ELR (cell line): ENCODE measurements at regions not wholly inside any gene's neighbourhood (a gene's known extent, or its start where the extent isn't known, plus 50 kb on each side); places are given as distances from the start of the nearest gene placed in this dataset.
A peak's percentile ranks its signal among the peaks of the same experiment; 100 is the strongest.
"Not testable (repeated sequence)": the region's sequence is repeated elsewhere in the genome, so short reads cannot be mapped to it uniquely, and the experiment has no call there.

Experiments used
- DNase-seq: peaks from one replicate; pipeline ENCODE4 v3.0.0-alpha.2; 2015; ENCODE audit warnings: low read depth

DNA sequence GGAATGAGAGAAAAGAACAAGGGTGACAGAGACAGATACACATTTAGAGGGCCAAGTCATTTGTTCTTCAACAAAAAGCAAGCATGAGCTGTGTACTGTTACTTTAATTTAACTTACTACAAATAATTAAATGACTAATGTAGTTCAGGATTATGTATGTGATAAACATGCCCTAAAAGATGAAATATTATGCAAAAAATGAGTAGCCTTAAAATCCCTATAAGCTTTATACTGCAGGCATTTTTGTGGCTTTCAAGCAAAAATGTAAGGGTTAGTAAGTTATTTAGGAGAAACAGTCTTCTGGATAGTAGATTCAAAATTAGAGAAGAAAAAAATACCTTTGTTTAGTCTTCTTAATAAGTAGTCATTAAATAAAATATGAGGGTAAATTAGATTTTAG, 431.2 kb downstream of the CSNK1G3 start:
- no peak for DNase-seq

DNA sequence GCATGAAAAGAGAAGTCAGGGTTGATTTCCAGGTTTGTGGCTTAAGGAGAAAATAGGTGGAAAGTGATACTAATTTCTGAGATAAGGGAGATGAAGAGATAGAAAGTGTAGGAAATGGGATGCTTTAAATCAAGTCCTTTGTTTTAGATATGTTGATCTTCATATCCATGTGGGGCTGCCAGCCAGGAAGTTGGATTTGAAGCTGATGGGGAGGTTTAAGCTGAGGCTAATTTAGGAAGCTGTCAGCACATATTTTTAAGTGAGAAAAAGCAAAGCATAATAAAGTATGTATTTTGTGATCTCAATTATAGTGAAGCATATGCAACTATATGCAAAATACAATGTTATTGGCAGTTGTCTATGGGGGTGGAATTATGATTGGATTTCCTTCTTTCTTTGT, 428.4 kb downstream of the CSNK1G3 start:
- DNase-seq = no peak

DNA sequence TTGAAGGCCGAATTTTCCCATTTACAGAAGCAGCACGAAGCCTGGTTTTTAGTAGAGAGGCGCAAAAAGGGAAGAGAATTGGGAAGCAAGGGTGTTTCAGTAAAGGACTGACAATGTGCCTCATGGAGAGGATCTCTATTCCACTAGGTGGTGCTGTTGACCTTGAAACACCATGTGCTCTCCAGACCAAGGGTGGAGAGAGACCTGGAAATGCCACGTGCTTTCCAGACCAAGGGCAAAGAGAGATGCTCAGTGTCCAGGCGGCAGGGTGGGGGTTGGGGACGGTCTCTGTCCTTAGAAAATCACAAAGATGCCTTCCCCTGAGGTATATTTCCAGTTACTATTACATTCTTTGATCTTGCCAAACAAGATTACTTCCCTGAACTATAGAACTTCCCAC, 425.3 kb downstream of the CSNK1G3 start:
- DNase-seq = peak; percentile 61

DNA sequence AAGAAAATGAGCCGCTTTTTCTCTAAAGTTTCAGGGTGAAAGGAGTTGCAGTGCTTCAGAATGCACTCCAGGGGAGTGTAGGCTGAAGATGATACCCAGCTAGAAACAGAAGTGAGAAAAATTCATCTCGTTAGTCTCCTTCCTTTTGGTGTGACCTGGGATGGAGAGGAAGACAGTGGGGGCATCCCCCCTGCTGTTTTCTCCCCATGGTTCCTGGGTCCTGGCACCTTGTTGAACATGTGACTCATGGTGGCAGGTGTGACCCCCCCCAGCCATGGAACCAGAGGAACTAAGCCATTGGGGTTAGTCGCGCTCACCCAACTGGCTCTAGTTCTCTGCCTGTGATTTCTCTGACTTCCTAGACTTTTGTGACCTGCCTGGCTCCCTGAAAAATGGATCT, 424.6 kb downstream of the CSNK1G3 start:
- no peak for DNase-seq

DNA sequence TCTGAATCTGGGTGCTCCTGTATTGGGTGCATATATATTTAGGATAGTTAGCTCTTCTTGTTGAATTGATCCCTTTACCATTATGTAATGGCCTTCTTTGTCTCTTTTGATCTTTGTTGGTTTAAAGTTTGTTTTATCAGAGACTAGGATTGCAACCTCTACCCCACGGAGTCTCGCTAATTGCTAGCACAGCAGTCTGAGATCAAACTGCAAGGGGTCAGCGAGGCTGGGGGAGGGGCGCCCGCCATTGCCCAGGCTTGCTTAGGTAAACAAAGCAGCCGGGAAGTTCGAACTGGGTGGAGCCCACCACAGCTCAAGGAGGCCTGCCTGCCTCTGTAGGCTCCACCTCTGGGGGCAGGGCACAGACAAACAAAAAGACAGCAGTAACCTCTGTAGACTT, 421.8 kb downstream of the CSNK1G3 start:
- not testable (repeated sequence) for DNase-seq

DNA sequence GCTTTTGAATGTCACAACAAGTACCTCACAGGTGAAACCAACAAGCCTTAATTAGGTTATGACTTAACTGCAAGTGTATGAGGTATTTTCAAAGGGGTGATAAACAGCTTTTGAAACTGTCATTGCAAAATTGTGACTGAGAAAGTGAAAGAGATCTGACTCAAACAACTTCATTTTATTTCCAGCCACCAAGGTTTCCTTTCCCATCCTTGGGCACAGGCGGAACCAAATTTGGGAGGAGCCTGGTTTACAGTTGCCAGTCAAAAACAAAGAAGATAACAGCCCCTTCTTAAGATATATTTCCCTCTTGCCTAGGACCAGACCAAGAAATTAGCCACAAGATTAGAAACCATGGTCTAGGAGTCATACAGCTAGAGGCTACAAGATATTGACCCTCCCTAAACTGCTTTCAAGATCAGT, 417.1 kb downstream of the CSNK1G3 start:
- no peak for DNase-seq

DNA sequence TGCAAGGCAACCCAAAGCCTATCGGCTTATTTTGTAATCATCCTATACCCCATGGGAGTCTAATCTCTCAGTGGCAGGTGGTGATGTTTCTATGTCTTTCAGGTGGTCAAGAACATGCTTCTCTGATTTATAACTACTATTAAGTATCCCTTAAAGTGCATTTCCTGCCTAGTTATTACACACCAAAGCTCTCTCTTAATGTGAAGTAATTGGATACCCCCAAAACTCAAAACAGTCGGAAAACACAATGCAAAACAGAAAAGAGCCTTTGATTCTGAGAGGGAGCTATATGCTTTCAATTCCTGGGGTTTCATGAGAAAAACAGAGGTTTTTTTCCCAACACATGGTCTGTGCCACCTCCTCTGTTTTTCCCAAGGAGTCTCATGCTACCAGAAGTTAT, 416.4 kb downstream of the CSNK1G3 start:
- no peak for DNase-seq

DNA sequence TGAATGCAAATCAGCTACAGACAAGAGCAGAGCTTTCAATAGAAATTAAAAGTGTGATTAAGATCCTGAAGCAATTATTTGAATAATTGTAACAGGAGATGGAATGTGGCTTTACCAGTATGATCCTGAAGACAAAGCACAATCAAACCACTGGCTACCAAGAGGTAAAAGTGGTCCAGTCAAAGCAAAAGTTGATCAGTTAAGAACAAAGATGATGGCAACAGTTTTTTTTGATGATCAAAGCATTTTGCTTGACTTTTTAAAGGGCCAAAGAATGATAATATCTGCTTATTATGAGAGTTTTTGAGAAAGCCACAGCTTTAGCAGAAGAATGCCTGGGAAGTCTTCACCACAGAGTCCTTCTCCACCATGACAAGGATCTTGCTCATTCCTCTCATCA, 409.2 kb downstream of the CSNK1G3 start:
- no peak for DNase-seq

DNA sequence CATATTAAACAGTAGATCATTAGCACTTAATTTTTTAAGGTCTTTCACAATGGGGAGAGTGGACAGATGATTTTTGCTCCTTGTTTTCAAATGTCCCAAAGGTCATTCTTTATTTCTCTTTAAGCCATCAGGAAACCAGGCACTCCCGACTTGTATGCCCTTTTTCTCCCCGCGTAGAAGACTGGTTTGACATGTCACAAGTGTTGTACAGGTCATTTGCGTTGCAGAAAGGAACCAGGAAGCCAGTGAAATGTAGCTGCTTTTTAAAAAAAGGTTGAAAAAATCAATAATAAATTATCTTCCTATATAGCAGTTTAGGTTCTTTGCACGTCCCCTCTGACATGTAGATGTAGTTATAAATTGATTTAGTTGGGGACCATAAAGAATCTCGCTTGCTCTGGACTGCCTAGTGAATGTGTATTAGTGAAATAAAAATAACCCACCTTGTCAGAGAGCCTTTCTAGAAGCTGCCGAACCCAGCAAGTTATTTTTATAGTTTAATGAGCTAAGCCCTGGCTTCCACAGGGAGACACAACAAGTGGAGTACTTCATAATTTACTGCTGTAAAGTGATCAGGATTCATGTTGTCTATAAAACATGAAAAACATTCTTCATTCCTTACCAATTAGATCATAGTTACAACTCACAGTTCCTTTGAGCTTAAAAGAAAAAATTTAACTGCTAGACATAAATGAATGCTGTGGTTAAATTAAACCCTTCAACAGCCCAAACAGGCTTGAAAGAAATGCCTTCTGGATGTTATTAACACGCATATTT, 404.6 kb downstream of the CSNK1G3 start:
- peak; percentile 50 for DNase-seq

DNA sequence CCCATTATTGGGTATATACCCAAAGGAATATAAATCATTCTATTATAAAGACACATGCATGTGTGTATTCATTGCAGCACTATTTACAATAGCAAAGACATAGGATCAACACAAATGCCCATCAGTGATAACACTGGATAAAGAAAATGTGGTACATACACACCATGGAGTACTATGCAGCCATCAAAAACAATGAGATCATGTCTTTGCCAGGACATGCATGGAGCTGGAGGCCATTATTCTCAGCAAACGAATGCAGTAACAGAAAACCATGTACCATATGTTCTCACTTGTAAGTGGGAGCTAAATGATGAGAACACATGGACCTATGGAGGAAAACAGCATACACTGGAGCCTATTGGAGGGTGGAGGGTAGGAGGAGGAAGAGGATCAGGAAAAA, 402.4 kb downstream of the CSNK1G3 start:
- no peak for DNase-seq

DNA sequence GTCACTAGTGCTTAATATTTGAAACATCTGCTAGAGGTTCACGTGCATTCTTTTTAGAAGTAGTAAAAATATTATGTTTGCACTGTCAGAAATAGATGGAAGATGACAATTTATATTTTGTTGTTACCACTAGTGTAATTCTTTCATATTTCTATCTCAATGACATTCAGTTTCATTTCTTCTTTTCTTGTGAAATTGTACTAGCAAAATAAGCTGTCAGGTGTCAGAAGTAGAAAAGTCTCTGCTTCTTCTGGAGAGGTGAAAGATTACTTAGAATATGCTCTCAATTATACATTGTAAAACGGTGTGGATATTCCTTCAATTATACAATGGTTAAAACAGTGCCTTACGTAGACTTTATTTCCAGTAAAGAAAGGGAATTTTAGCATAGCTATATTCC, 395.4 kb downstream of the CSNK1G3 start:
- DNase-seq = no peak

DNA sequence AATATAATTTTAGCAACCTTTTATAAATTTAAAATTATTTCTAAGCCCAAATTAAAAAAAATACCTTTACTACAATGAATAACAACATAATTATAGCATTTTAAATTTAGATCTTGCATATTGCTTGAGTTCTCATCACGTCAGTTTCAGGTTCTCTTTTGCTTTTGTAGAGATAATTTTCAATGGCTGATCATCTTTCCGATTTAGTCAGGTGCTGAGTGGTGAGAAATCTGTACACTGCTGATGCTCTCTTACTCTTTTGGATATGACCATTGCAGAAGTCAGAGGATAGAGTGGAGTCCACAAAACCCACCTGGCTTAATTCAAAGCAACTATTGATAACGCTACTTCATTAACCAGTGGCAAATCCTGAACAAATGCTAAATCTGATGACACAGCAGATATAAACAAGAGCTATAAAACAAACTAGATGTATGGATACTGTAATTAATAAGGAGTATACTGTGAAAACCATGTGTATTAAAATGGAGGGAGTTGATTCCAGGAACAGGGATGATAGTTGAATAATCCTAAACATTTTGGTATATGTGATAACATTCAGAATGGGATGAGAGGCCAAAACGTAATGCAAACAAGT, 394.8 kb downstream of the CSNK1G3 start:
- no peak for DNase-seq

DNA sequence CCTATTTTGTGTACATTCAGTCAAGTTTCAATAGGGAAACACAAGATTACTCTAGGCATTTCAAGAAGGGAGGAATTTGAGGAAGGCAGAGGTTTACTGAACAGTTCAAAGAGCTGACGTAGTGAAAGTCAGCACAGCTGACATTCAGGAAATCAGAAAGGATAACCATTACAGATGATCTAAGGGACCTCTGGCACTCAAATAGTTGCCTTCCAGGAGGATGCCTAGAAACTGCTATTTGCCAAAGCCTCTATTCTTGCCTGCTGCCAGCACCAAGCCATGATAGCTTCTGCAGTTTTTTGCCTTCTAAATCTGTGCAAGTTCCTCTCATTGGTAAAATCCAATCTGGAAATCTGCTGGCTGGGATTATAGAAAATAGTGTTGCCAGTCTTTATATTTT, 373.1 kb downstream of the CSNK1G3 start:
- DNase-seq = no peak

DNA sequence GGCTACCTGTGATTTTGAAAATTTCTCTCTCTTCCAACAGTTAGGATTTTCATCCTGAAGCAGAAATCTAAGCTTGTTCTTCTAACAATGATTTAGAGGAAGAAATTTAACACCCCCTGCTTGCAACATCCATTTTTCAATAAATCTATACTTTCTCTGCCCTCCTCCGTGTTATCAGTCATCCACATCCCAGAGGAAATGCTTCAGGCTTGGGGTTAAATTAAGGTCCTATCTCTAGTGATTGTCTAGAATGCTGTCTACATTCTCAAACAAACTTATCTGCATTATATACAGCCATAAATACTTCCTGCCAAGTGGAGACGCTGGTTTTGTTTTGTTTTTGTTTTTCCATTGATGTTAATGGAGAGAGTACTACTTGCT, 371.0 kb downstream of the CSNK1G3 start:
- no peak for DNase-seq

DNA sequence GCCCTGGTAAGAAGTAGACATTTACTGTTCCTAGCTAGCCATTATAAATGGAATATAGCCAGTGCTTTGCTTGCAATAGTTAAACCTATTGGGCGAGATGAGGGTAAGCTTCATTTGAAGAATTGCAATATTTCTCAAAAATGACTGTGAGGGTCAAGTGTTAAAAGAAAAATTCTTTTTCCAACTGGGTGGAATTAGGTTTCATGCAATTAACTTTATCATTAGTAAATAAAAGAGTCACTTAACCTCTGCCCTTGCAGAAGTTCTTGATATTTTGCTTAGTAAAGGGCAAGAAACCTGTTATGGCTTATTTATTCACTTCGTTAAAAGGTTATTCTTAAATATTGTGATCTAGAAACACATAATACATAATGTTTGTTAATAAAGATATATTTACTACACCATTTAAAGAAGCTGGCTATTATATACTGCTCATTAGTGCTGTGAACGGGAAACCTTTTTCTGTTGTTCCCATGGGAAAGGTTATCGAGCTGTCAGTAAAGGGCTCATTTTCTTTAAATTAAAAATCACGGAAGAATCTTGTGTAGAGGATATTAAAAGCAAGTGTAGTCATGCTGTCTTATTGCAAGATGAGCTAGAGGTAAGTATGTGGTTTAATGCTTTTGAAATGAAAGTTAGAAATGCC, 370.5 kb downstream of the CSNK1G3 start:
- DNase-seq = no peak

DNA sequence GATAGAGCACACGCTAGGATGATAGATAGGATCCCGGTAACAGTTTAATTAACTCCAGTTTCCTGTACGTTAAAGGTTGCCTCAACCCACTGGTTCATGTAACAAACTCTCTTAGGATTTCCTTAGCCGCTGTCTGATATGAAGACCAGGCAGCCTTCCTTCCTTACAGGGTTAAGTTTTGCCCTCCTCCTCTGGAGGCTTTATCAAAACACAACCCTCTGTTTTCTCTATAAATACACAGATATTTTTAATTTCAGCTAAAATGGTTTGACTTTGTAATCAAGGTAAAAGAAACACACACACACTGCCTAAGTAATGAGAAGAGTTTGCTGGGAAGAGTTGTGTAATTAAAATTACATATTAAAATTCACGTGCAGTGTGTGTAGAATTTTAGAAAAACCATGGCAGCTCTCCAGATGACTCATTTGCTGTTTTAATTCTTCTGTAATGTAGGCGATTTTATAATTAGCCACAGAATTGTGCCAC, 369.8 kb downstream of the CSNK1G3 start:
- DNase-seq = peak; percentile 15

DNA sequence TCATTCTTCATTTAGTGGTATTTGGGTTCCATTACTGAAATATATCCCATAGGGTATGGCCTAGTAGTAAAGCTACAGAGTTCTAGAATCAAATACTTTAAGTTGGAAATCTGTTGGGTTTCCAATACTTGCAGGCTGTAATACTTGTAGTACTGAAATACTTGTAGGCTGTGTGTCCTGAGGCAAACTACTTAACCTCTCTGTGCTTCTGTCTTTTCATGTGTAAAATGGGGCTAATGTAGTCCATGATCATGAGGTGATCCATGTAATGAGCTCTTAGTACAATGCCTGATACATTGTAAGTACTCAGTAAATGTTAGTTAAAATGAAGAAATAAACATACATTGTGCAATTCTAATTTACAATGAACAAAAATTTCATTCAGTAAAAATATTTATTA, 368.9 kb downstream of the CSNK1G3 start:
- no peak for DNase-seq

DNA sequence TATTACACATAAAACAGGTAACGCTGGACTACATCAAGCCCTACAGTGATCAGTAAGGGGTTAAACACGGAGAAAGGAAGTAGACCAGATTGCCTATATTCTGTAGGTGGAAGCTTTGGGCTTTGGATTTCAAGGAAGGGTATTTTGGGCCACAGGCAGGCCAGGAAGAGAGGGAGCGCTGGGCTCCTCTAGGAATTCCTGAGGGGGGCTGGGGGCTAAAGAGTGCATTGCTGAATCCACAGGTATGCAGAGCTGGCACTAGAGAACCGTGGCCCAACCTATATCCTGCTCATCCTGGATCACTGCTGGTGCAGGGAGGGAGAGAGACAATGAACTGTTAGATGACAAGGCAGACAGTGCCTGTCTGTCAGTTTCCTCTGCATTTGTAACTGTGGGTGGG, 367.1 kb downstream of the CSNK1G3 start:
- DNase-seq = no peak

DNA sequence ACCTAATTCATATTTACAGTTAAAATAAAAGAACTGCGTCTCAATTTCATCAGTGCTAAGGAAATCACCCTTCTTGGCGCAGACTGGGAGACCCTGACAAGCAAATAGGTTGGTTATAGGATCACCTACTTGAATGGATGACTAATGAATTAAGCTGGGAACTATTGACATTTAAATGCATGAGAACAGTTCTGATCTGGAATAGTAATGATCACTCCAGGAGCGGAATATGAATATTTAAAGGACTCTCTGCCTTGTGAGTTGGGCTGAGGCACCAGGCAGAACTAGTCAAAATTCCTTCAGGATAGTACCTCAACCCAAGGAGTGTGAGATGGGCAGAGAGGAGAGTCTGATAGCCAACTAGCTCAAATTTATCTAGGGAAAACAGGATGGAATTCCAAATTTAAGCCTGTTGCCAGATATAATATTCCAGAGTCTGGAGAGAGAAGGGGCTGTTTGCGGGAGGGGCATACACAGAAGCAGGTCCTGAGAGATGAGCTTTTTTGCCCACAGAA, 364.4 kb downstream of the CSNK1G3 start:
- DNase-seq = no peak

DNA sequence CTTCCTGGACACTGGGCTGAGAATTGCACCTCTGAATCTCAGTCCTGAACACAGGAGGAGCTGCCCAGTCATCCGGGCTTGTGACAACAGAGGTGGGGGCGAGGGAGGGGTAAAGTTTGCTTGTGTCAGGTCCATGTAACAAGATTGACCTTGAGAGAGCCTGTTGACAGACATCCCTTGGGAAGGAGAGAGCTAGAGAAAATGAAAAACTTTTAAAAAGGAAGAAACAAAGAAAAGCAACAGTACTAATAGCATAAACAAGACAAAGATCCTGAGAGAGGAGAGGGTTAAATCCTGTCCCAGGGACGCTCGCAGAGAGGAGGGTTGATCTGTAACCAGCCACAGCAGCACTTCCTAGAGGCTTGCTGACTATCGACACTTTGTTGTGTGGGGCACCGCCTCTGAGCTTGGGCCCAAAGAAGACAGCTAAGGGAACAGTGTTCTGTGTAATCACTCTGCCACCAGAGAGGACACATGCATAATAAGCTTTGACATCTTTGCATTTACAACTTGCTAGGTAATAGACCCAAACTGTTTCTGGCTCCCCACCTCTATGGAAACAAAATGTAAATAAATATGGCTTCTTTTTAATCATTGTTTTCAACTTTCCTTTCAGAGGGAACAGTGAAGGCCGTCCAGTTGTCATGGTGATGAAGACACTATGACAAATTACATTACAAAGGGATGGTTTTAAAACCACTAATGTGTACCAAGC, 363.7 kb downstream of the CSNK1G3 start:
- no peak for DNase-seq

DNA sequence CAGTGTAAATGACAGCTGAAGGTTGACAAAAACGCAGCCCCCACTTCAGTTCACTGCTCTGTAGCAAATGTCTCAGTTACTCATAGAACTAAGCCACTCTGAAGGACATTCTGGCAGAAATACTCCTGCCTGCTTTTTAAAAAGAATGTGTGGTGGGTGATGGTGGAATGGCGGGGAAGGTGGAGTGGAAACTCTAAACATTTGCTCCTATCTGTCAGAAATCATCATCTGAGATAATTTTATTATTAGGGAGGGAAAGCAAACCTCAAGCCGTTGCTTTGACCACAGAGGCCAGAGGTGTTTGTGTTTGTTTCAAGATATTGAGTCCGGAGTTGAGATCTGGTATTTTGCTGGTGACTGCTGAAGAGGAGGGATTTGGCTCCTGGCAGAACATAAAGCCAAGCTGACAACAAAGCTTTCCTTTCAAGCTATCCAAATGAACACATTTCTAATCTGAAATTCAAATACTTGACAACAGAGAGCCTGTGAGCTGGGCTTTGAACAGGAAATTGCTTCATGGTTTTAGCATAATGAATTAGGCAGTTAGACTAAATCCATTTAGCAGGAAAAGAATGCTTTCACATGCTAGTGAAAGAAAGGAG, 362.7 kb downstream of the CSNK1G3 start:
- no peak for DNase-seq

DNA sequence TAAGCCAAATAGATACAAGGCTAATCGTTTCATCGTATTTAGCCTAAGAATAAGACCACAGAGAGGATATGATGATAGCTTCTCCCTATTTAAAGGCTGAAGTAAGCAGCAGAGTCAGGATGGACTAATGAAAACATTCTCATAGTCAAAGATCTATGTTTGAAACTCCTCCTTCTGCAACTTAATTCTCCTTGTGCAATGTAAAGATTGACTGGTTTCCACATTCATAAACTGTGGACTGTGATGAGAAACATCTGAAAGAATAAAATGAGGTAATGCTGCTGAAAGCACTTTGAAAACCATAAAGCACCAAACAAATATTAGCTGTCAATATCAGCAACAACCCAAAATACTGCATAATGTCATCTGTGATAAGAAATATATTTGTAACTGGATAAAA, 361.9 kb downstream of the CSNK1G3 start:
- no peak for DNase-seq
